Hematopoietic multipotent progenitor cell treated with erythropoietin and hydrocortisone succinate and interleukin-3 and kit ligand, for 15 days (in vitro differentiated cells): ENCODE measurements at regions not wholly inside any gene's neighbourhood (a gene's known extent, or its start where the extent isn't known, plus 50 kb on each side); places are given as distances from the start of the nearest gene placed in this dataset.

ENCODE experiments used
- DNase-seq: peaks from one replicate; pipeline ENCODE4 v3.0.0-alpha.2; 2015; ENCODE audit warnings: low spot score

DNA sequence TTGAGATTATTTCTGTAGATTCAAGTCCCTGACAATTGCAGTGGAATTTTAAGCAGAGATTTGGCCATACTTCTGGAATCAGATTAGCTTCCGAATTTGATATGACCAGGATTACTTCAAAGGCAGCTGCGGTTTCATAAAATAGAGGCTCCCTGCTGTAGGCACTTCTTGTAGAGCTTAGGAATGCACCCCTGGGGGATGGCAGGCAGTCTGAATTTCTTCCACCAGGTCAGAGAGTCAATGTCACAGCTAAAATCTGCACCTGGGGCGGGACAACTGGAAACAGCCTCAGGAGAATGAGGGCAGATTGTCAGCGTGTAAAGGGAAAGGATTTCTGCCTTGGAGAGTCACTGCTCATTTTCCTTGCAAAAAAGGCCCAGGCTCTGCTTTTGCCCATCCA, 182.6 kb downstream of the ARRDC4 start:
- no peak for DNase-seq

DNA sequence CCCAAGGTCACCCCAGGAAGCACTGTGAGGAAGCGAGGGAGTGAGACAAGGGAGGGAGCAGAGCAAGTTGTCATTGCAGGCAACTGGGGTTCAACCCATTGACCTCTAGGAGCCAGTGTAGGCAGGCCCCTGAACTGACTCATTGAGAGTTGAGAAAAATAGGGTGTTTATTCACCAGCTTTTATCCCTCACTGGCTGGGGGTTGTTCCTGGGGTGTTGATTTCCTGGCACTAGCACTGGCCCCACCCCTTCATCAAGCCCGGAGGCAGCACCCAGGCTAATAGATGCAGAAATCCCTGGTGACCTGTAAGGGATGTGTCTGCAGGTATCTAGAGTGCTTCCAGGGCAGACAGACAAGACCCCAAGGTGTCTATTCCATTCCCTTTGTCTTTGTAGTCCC, 183.9 kb downstream of the ARRDC4 start:
- no peak for DNase-seq

DNA sequence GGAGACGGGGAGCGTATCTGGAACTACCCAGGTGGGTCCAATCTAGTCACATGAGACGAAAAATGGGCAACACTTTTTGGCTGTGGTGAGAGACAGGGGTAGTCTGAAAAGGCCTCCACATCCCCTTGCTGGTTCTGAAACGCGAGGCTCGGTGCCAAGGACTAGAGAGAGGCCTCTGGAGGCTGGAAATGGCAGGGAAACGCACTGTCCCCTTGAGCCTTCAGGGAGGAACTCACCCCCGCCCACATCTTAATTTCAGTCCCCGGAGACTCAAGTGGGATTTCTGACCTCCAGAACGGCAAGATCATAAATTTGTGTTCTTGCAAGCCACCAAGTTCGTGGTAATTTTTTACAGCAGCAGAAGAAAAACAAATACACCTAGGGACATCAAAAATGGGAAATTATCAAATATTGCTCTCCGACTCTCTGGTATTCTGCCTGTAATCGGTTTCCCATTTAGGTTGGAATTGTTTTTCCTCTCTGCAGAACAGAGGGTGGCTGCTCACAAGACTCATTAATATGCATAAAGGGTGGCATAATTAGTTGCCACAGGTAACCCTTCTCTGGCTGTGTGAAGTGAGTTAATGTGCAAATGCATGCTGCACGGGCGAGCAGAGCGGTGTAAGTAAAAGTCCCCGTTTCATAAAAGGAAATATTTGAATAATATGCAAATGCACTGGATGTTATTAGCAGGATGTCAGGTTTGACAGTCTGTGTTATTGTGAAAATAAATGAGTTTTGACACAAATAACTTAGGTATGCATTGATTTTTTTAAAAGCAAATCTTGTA, 185.7 kb downstream of the ARRDC4 start:
- DNase-seq = no peak

DNA sequence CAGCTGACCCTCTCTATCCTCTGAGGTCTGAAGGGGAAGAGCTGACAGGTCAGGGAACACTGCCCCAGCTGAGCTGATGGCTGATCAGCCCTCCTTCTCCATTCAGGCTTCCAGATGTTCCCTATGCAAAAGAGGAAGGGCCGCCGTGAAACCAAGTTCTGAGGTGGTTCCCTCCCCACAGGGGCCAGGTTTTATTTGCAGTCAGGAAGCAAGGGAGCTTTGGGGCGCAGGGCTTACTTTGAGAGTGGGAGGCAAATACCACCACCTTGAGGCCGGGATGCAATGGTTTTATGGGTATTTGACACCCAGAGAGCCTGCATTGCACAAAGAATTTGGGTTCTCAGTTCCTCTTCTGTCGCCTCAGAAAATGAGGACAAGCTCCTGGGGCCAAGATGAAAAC, 186.9 kb downstream of the ARRDC4 start:
- DNase-seq = no peak

DNA sequence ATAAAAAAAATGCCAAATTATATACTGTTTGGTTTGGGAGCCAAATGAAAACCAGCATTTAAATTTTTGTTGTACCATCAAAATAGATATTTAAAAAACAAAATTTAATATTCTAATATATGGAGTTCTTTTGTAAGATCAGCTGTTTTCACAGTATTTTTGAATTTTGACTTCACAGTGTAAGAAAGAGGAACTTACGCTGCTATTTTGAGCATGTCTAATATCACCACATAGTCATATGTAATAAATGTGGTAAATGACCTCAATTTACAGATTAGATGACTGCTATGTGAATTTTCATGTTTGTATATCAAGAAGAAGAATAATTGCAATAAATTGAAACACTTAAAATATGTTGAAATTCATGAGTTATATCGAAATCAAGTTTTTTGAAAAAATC, 189.6 kb downstream of the ARRDC4 start:
- DNase-seq = no peak

DNA sequence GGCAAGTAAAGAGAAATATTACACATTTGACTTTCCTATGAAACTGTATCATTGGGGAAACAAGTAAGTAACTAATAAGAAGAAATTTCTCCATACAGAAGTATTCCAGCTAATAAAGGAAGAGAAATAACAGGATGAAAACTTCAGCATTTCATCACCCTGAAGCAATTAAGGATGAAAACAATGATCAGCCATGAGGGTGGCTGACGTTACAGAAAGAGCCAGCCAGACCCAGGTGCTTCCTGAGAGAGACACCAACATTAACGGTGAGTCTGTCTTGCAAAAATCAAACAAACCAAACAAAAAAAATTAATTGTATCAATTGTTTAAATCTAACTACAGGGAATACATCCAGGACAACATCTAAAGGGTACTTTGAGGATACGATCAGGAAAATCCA, 190.0 kb downstream of the ARRDC4 start:
- no peak for DNase-seq

DNA sequence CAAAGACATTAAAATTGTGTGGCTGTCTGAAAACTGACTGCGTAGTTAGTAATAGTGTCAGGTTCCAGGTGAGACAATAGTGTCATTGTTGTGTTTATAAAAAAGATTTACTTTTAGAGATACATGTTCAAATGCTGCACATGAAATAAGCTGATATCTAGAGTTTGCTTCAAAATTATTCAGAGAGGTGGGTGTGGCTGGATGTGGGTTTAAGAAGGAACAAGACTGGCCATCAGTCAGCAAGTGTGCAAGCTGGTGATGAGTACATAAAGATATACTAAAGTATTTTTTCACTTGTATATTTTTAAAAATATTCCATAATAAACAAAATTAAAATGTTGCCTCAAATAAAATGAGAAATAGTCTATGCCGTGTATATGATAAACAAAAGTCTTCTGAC, 190.6 kb downstream of the ARRDC4 start:
- no peak for DNase-seq

DNA sequence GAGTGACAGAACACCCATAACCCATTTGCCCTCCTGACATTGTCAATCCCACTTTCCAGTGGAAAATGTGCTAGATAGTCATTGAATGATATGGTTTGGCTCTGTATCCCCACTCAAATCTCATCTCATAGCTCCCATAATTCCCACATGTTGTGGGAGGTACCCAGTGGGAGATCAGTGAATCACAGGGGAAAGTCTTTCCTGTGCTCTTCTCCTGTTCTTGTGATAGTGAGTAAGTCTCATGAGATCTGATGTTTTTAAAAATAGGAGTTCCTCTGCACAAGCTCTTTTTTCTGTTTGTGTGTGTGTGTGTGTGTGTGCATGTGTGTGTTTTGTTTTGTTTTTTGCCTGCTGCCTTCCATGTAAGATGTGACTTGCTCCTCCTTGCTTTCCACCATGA, 191.7 kb downstream of the ARRDC4 start:
- no peak for DNase-seq

DNA sequence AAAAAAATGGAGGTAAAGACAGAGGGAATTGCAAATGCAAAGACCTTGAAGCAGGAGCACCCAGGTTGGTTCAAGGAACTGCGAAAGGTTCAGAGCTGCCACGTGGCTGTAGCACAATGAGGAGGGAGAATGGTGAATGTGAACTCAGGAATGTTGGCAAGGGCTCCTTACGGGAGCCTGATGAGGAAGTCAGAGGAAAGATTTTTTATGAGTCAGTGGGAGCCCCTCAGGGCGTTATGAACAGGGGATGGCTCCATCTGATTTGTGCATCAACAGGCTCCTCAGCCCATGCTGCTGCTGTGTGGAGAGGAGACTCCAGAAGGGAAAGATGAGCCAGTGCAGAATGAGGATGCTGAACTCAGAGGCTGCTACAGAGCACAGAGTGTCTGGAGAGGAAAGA, 194.4 kb downstream of the ARRDC4 start:
- no peak for DNase-seq

DNA sequence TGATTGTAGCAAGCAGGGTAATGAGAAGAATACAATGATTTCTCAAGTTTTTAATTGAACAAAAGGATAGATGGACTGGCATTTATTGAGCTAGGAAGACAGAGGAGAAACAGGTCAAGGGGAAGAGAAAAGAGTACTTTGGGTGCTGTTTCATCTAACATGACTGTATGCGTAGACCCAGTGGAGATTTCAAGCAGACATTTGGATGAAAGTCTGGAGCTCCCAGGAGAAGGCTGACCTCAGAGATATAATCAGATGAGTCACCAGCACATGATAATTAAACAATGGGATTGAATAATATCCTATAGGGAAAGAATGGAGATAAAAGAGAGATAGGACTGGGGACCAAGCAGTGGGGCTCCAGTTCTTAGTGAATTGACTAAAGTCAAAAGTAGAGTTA, 194.9 kb downstream of the ARRDC4 start:
- no peak for DNase-seq

DNA sequence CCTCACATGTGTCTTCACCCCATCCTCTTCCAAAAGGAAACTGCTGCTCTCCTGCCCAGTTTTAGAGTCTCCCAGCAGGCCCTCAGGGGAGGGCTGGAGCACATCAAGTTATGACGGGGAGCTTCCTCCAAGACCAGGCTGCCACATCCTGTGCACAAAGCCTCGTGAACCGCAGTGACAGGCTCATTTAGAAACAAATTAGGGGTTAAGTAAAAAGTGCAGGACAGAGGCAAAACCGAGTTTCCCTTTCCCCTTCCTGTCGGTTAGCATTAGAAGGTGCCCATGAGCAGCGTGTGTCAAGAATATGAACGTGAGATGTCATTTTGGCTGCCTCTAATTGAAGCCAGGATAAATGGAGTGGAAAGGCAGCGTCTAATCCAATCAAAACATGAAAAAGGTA, 199.7 kb downstream of the ARRDC4 start:
- no peak for DNase-seq

DNA sequence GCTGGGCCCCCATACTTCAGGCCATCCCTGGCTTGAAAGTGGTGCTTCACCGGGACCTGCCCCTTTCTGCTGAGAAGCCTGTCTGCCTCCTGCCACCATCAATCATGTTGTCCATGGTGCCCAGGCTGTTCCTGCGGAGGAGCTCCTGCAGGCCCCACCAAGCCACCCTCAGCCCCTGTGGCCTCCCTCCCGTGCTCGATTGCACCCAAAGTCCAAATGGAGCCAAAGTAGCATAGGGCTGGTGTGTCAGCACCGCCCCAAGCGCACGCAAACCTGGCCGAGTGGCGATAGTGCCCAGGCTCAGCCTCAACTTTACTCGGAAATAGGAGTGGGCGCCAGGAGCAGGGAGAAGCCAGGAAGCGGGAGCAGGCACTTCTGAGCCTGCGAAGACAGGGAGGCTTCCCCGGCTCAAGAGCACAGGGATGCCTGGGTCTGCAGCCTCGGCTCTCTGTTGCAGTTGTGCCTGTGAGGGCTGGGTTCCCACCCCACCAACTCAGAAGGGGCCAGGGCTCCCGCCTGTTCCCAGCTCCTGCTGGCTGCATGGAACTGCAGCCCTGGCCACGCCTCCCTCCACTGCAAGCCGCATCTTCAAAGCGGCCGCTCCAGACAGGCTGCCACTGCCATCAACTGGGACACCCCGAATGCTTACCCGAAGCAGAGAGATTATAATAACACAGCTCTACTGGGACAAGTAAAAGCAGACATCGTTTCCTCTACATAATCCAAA, 203.0 kb downstream of the ARRDC4 start:
- DNase-seq = no peak

DNA sequence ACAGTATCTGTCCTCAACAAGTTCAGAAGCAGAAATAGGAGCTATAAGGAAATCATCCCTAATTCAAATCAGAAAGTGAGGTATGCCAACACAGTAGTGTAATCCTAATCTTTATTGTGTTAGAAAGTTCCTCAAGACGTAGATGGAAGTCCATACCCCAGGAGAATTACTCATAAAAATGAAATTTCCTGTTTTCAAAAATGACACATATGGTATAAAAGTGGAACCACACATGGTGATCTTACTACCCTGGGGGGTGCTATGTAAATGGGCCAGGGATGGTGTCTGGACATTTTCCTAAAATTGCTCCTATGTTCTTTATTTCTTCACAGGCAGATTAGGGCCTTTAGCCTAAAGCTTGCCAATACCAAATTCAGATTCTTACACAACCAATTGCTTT, 204.1 kb downstream of the ARRDC4 start:
- DNase-seq = no peak

DNA sequence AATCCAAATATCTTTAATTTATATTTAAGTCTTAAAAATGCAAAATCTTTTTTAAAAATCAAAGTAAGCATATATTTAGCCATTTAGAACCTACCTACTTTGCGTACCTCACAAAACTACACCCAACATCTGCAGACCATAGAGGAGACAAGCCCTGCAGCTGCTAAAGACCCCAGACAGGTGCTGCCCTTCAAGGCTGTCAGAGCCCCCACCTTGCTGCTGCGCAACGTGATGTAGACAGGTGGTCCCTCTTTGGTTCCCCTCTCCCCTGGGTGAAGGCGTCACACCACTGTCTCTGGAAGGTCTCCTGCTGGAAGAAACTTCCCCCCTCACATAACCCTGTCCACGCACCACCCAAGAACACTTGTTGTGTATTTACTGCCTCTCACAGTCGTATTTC, 204.5 kb downstream of the ARRDC4 start:
- no peak for DNase-seq

DNA sequence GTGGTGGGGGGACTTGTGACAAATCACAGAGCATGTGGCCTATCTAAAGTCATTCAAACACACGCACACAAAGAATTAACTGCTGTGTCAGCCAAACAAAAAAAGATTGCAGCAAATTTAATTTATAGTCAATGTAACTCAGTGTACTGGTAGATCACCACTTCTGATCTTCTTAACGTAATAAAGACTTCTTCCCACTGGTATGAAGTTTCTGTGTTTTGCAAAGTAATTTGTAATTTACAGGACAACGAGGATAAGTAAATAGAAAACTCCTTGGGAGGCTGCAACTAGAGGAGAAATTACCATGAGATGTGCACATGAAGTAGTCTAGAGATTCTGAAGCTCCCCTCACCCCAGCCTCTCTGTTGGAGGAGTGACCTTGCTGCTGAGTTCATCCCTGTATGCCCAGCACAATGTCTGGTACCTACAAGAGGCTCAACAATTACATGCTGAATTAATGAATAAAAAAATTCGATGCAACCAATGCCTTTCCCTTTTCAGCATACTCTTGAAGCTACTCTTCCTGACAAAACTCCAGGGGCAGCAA, 207.3 kb downstream of the ARRDC4 start:
- no peak for DNase-seq

DNA sequence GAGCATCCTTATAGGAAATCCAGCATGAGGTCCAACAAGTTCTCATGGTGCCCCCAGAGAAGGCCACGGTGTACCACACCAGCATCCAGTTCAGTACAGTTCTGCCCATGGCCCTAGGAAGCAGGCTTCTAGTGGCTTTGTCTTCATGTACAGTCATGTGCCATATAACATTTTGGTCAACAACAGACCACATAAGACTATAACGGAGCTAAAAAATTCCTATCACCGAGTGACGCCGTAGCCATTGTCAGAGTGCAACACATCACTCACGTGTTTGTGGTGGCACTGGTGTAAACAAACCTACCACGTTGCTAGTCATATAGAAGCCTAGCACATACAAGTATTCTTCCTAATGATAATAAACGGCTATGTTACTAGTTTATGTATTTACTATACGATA, 209.0 kb downstream of the ARRDC4 start:
- no peak for DNase-seq

DNA sequence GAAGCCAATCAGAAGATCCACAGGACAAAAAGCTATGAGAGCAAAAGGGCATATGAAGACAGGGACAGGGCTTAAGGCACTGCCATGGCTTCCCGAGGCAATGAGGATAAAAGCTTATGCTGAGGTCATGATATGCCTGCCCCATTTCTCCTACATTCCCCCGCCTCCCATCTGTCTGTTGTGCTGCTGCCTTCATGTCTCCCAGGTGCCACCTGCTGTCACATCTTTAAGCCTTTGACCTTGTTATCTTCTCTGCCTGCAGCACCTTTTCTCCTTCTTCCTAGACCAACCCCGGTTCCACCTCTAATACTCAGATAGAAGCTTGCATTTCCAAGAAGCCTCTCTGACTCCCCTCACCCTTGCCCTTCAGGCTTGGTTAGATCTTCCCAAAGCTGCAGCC, 213.8 kb downstream of the ARRDC4 start:
- no peak for DNase-seq

DNA sequence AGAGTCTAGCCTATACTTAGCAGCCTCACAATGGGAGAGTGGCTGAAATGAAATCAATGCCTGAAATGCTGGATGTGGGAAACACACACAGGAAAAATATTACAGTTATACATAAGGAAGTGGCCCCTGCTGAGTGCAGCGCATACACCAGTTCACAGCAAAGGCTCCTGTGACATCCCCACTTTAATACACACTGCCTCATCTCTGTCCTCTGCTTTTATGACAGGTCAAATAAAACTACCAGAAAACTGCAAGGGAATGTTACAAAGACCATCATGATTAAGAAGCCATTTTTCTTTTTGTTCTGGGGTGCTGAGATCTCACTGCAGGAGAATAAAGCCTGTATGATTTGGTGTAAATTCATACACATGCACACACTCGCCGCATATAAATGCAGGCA, 214.3 kb downstream of the ARRDC4 start:
- no peak for DNase-seq

DNA sequence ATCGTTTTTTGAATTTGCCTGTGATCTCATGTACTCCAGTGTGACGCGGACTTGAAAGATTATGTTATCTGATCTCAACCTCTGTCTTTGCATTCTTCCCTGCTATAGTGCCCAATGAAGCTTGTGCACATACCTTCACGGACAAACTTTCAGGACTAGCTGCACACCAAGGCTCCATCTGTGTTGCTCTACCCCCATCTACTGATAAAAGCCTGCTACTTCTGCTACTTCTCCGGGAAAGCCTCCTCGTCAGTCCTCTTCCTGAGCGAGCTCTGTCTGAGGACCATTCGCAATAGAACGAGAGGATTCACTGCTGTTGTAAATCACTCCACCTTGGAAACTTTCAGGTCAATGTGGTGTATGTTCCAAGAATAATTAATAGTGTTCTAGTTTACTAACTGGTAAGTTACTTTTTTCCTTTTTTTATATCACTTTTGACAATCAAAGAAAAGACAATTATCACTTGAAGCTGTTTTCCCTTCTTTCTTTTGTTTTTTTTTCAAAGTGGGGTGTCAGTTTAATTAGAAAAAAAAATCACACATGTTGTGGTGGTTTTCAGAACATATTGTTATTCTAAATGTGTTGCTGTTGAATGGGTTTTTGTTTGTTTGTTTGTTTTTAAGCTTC, 217.6 kb downstream of the ARRDC4 start:
- DNase-seq = no peak

DNA sequence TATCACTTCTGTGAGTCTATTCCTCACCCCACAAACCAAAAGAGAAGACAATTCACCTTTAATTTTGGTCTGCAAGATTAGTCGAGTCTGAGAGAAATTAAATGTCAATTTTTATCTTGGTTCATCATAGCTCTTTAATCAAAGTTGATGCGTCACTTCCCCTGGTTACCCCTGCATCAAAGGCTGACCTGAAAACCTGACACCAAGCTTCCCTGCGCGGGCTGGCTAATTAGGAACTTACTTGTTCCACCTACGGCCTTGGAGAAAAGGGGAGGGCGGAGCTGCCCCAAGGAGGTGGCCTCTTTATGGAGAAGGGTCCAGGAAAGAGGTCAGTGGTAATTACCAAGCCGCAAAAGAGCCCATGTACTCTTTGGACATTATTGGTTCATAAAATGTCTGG, 218.4 kb downstream of the ARRDC4 start:
- no peak for DNase-seq

DNA sequence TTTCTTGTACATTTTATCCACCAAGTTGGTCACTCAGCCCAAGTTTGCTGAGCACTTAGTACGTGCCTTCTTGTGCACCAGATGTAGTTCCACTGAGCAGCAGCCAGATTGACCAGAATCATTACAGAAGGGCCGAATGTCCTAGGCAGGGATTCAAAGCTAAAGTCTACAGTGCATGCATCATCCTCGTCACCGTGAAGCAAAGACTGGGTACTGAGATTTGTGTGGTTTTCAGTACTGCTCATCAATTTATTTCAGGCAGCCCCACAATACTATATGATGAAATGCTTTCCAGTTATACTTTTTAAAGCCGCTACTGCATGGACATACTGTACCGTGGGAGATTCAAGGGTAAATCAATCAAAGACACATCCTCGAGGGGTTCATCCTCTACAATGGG, 227.0 kb downstream of the ARRDC4 start:
- DNase-seq = no peak

DNA sequence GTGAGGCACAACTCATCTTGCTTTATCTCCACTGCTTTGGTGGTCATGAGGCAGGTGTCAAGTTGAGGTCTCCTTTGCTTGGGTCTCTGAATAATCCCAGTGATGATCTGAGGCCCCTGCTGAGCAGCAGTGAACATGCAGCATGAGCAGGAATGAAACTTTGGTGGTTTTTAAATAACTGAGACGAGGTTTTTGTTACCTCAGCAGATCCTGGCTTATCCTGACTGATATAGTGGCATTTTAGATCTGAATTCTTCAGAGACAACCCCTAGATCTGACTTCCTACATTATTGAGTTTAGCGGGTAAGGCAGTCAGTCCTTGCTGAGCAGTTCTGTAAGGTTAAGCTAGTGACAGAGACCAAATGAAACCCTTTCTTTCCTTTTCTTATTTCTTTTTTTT, 230.4 kb downstream of the ARRDC4 start:
- no peak for DNase-seq

DNA sequence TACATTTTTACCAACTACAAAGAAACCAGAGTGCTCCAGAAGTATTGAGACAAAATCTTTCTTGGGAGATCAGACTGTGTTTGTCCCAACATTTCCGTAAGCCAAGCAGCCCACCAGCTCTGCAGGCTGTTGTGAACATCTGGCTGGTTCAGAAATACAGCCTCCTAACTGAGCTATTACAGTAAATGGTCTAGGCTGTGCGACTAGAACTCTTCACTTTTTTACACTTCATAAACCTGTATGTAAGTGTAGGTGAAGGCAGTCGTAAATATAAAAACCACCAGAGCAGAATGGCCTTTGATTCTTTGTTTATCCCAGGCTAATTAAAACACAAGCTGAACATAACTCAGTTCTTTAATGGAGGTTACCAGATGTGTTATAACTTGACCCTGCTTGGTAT, 235.3 kb downstream of the ARRDC4 start:
- no peak for DNase-seq
